Colonic mucosa (tissue), 4 donors: ENCODE measurements at regions not wholly inside any gene's neighbourhood (a gene's known extent, or its start where the extent isn't known, plus 50 kb on each side); places are given as distances from the start of the nearest gene placed in this dataset.

ENCODE experiments used
- DNase-seq: peaks from one replicate; pipeline ENCODE4 v3.0.0-alpha.2; 2020
- H3K27ac ChIP-seq: fragments of 200-600 bp; one replicate; pipeline ENCODE4 v1.8.0; 2021
- H3K27me3 ChIP-seq: fragments of 200-600 bp; one replicate; pipeline ENCODE4 v1.8.0; 2021
- H3K36me3 ChIP-seq: fragments of 200-600 bp; one replicate; pipeline ENCODE4 v1.8.0; 2021
- H3K4me1 ChIP-seq: fragments of 200-600 bp; one replicate; pipeline ENCODE4 v1.8.0; 2021; ENCODE audit warnings: mild to moderate bottlenecking
- H3K4me3 ChIP-seq: fragments of 200-600 bp; one replicate; pipeline ENCODE4 v1.8.0; 2021
- H3K9ac ChIP-seq, 2 donors: one replicate each; pipeline ENCODE4 v1.7.0; 2013; ENCODE audit warnings: control low read depth in 2 of 2, low read depth in 2 of 2, low read length in 2 of 2
- H3K9me3 ChIP-seq: fragments of 200-600 bp; one replicate; pipeline ENCODE4 v1.8.0; 2021
- intact Hi-C: fragments of 100-400 bp; cut with DNase I; formaldehyde crosslinking; loops from one replicate; pipeline ENCODE4 v1.14.1; 2022
- TF ChIP-seq, protein P1 (sequence below): fragments of 200-600 bp; IDR thresholded peaks from one replicate; pipeline ENCODE4 v1.8.0; 2022; ENCODE audit warnings: antibody characterized with exemption, mild to moderate bottlenecking
- donor health status: healthy.
- donor health status: DM: no; HTN: no; CAD: no.
- donor health status: DM: no; HTN: no; CAD: no.

DNA sequence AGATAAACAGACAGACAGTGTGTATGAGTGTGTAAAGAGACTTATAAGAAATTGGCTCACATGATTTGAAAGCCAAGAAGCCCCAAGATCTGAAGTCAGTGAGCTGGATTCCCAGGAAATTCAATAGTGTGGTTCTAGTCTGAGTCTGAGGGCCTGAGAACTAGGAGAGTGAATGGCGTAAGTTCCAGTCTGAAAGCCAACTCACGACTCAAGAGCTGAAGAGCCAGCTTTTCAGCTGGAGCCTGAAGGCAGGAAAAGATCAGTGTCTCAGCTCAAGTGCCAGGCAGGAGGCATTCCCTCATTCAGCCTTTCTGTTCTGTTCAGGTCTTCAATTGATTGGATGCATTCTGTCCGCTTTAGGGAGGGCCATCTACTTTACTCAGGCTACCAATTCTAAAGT lies 257.2 kb downstream of the PLPP3 start:
- H3K27ac ChIP-seq = no peak overlapping the region
- TF ChIP-seq, protein P1, sequence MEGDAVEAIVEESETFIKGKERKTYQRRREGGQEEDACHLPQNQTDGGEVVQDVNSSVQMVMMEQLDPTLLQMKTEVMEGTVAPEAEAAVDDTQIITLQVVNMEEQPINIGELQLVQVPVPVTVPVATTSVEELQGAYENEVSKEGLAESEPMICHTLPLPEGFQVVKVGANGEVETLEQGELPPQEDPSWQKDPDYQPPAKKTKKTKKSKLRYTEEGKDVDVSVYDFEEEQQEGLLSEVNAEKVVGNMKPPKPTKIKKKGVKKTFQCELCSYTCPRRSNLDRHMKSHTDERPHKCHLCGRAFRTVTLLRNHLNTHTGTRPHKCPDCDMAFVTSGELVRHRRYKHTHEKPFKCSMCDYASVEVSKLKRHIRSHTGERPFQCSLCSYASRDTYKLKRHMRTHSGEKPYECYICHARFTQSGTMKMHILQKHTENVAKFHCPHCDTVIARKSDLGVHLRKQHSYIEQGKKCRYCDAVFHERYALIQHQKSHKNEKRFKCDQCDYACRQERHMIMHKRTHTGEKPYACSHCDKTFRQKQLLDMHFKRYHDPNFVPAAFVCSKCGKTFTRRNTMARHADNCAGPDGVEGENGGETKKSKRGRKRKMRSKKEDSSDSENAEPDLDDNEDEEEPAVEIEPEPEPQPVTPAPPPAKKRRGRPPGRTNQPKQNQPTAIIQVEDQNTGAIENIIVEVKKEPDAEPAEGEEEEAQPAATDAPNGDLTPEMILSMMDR = no peak
- no peaks in the 10 kb centered on the region for H3K27me3 ChIP-seq
- no peak for DNase-seq
- no peak overlapping the region for H3K4me3 ChIP-seq
- H3K9ac ChIP-seq = no peak overlapping the region
- H3K36me3 ChIP-seq = no peaks in the 10 kb centered on the region
- no peaks in the 10 kb centered on the region for H3K4me1 ChIP-seq
- H3K9me3 ChIP-seq = no peaks in the 10 kb centered on the region
- intact Hi-C loops = no loop called here

DNA sequence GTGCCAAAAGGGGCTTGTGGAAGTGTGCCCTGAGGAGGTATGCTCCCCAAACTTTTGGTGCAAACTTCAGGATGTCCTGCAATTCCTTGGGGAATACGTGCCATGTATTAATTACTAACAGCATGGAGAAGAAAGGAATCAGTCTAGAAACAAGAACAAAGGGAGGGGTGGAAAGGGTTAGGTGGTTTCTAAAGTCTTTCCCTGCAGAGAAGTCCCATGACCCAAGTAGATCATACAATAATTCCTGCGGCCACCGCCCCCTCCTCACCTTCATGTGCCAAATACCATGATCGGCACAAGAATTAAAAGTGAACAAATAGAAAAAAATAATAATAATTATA lies 258.2 kb downstream of the PLPP3 start:
- TF ChIP-seq, protein P1 = no peak
- intact Hi-C loops = no loop called here
- Histone ChIP-seq H3K4me1 (no peaks in the 10 kb centered on the region), H3K4me3 (no peak overlapping the region), H3K27me3 (no peaks in the 10 kb centered on the region), H3K9ac (no peak overlapping the region), H3K9me3 (no peaks in the 10 kb centered on the region), H3K36me3 (no peaks in the 10 kb centered on the region), H3K27ac (no peak overlapping the region)
- DNase-seq = no peak

DNA sequence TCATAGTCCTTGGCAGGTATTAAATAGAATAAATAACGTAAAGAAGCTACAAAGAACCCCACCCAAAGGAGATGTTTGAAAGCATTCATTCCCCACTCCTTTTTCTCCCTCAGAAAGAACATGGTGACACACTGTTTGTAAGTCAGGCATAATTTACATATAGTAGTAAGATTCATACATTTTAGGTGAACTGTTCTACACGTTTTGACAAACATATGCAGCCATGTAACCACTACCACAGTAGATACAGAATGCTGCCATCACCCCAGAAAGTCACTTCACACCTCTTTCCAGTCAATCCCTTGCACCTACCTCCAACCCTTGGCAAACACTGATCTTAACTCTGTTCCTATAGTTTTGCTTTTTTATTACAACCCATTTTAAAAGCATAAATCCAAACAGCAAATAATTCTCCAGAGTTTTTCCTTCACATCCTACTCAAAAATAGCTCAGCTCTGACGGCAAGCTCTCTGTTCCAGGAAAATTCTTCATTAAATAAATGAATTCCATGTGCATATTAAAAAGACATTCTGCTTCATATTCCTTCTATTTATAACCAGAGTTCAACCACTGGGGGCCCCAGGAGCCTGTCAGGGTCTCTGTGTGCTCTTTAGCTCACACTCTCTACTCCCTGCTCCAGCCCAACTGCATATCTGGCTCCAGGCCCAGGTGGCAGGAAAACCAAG lies 258.8 kb downstream of the PLPP3 start:
- Histone ChIP-seq H3K27ac (no peak overlapping the region), H3K27me3 (no peaks in the 10 kb centered on the region), H3K36me3 (no peaks in the 10 kb centered on the region), H3K4me1 (no peaks in the 10 kb centered on the region), H3K9me3 (no peaks in the 10 kb centered on the region), H3K4me3 (no peak overlapping the region), H3K9ac (no peak overlapping the region)
- DNase-seq = no peak
- intact Hi-C loops = no loop called here
- TF ChIP-seq, protein P1 = no peak

DNA sequence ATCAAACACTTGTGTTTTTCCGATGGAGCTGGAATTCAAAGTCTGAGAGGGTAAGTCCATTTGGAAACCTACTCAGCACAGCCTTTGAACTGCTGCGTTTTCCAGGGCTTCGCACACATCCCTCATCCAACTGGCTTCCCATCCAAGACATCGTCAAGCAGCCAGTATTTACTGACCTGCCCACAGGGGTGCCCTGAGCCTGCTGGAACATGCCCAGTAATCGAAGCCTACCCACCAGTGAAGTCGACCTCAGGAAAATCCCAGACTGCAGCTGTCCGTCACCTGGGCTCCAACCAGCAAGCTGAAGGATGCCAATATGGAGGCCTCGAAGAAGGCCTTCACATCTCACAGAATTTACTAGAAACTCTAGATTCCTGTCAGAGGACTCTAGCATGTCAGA lies 261.6 kb downstream of the PLPP3 start:
- Histone ChIP-seq H3K4me1 (no peaks in the 10 kb centered on the region), H3K27me3 (no peaks in the 10 kb centered on the region), H3K9ac (no peak overlapping the region), H3K4me3 (no peak overlapping the region), H3K36me3 (no peaks in the 10 kb centered on the region), H3K27ac (no peak overlapping the region), H3K9me3 (no peaks in the 10 kb centered on the region)
- DNase-seq = no peak
- intact Hi-C loops = no loop called here
- TF ChIP-seq, protein P1 = no peak

DNA sequence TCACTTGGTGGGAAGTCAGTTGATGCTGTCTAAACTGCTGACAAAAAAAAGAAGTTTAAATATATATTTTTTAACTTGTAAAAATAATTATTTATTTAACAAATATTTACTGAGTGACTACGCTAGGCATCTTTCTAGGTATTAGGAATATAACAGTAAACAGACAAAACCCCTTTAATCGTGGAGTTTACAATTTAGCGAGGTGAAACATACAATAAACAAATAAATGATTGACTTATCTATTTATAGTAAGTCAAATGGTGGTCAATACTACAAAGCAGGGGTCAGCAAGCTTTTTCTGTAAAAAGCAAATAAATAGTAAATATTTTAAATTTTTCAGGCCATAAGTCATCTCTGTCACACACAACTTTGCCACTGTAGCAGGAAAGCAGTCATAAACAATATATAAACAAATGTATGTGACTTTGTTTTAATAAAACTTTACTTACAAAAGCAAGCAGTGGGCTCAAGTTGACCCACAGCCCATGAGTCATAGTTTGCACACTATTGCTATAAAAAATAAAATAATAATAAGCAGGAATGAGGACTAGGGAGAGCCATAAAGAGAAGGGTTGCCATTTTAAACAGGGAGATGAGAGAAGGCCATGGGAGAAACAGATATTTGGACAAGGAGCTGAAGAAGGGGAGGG lies 263.9 kb downstream of the PLPP3 start:
- TF ChIP-seq, protein P1 = no peak
- H3K27me3 ChIP-seq = no peaks in the 10 kb centered on the region
- no peaks in the 10 kb centered on the region for H3K36me3 ChIP-seq
- H3K9ac ChIP-seq = no peak overlapping the region
- no peak overlapping the region for H3K4me3 ChIP-seq
- no peaks in the 10 kb centered on the region for H3K9me3 ChIP-seq
- no peak overlapping the region for H3K27ac ChIP-seq
- intact Hi-C loops = no loop called here
- DNase-seq = no peak
- H3K4me1 ChIP-seq = no peaks in the 10 kb centered on the region
